Colonic mucosa (tissue), 4 donors: ENCODE measurements at regions not wholly inside any gene's neighbourhood (a gene's known extent, or its start where the extent isn't known, plus 50 kb on each side); places are given as distances from the start of the nearest gene placed in this dataset.

ENCODE experiments used
- DNase-seq: peaks from one replicate; pipeline ENCODE4 v3.0.0-alpha.2; 2020
- H3K27ac ChIP-seq: fragments of 200-600 bp; one replicate; pipeline ENCODE4 v1.8.0; 2021
- H3K27me3 ChIP-seq: fragments of 200-600 bp; one replicate; pipeline ENCODE4 v1.8.0; 2021
- H3K36me3 ChIP-seq: fragments of 200-600 bp; one replicate; pipeline ENCODE4 v1.8.0; 2021
- H3K4me1 ChIP-seq: fragments of 200-600 bp; one replicate; pipeline ENCODE4 v1.8.0; 2021; ENCODE audit warnings: mild to moderate bottlenecking
- H3K4me3 ChIP-seq: fragments of 200-600 bp; one replicate; pipeline ENCODE4 v1.8.0; 2021
- H3K9ac ChIP-seq, 2 donors: one replicate each; pipeline ENCODE4 v1.7.0; 2013; ENCODE audit warnings: control low read depth in 2 of 2, low read depth in 2 of 2, low read length in 2 of 2
- H3K9me3 ChIP-seq: fragments of 200-600 bp; one replicate; pipeline ENCODE4 v1.8.0; 2021
- CTCF ChIP-seq: fragments of 200-600 bp; IDR thresholded peaks from one replicate; pipeline ENCODE4 v1.8.0; 2022; ENCODE audit warnings: antibody characterized with exemption, mild to moderate bottlenecking
- intact Hi-C: fragments of 100-400 bp; cut with DNase I; formaldehyde crosslinking; loops from one replicate; pipeline ENCODE4 v1.14.1; 2022
- donor health status: healthy.
- donor health status: DM: no; HTN: no; CAD: no.
- donor health status: DM: no; HTN: no; CAD: no.

GRCh38 chr18:2330764-2331163, 240.5 kb downstream of the METTL4 start:
- no peaks in the 10 kb centered on the region for H3K36me3 ChIP-seq
- no peak overlapping the region for H3K4me3 ChIP-seq
- DNase-seq: no peak
- TF ChIP-seq CTCF: no peak
- H3K4me1 ChIP-seq: no peaks in the 10 kb centered on the region
- no peaks in the 10 kb centered on the region for H3K27me3 ChIP-seq
- no peaks in the 10 kb centered on the region for H3K9me3 ChIP-seq
- H3K9ac ChIP-seq: no peak overlapping the region
- H3K27ac ChIP-seq: no peak overlapping the region
- intact Hi-C loops: no loop called here

GRCh38 chr18:2331491-2331890, 239.8 kb downstream of the METTL4 start:
- DNase-seq: no peak
- no peaks in the 10 kb centered on the region for H3K27me3 ChIP-seq
- H3K27ac ChIP-seq: no peak overlapping the region
- no peak overlapping the region for H3K9ac ChIP-seq
- H3K36me3 ChIP-seq: no peaks in the 10 kb centered on the region
- H3K4me1 ChIP-seq: no peaks in the 10 kb centered on the region
- intact Hi-C loops: no loop called here
- TF ChIP-seq CTCF: no peak
- H3K4me3 ChIP-seq: no peak overlapping the region
- no peaks in the 10 kb centered on the region for H3K9me3 ChIP-seq

- Histone ChIP-seq H3K4me1 (no peaks in the 10 kb centered on the region), H3K9me3 (no peaks in the 10 kb centered on the region), H3K27ac (no peak overlapping the region), H3K27me3 (no peaks in the 10 kb centered on the region), H3K4me3 (no peak overlapping the region), H3K9ac (no peak overlapping the region), H3K36me3 (no peaks in the 10 kb centered on the region)
- no peak for TF ChIP-seq CTCF
- DNase-seq: no peak
- intact Hi-C loops: loop anchor here (5.0 kb wide), 1 partner anchor 205 kb away; no protein-coding TSS in a partner anchor
Observed at GRCh38 chr18:2336690-2337392, 234.5 kb downstream of the METTL4 start.

- Histone ChIP-seq H3K9ac (no peak overlapping the region), H3K36me3 (no peaks in the 10 kb centered on the region), H3K27me3 (no peaks in the 10 kb centered on the region), H3K4me3 (no peak overlapping the region), H3K9me3 (no peaks in the 10 kb centered on the region), H3K27ac (no peak overlapping the region), H3K4me1 (no peaks in the 10 kb centered on the region)
- TF ChIP-seq CTCF: peak; percentile 50
- peak; percentile 37 for DNase-seq
- intact Hi-C loops: loop anchor here (5.0 kb wide), 1 partner anchor 205 kb away; no protein-coding TSS in a partner anchor
Observed at GRCh38 chr18:2337552-2338141, 233.7 kb downstream of the METTL4 start.

GRCh38 chr18:2338601-2339000, 232.7 kb downstream of the METTL4 start:
- Histone ChIP-seq H3K36me3 (no peaks in the 10 kb centered on the region), H3K4me1 (no peaks in the 10 kb centered on the region), H3K9me3 (no peaks in the 10 kb centered on the region), H3K9ac (no peak overlapping the region), H3K27ac (no peak overlapping the region), H3K4me3 (no peak overlapping the region), H3K27me3 (no peaks in the 10 kb centered on the region)
- DNase-seq: no peak
- no peak for TF ChIP-seq CTCF
- intact Hi-C loops: loop anchor here (5.0 kb wide), 1 partner anchor 204 kb away; no protein-coding TSS in a partner anchor
